ENCODE measurements at regions not wholly inside any gene's neighbourhood (a gene's known extent, or its start where the extent isn't known, plus 50 kb on each side); places are given as distances from the start of the nearest gene placed in this dataset.

GRCh38 chr11:79949574-79949973 is 508.7 kb upstream of the TENM4 start:
- no peak for TF ChIP-seq CTCF (IDR thresholded peaks at IDR 0.05; ENCODE audit: low read depth, low read length, missing input control)
- TF ChIP-seq HNF4G (IDR thresholded peaks at IDR 0.05) = no peak
- no peak for TF ChIP-seq GABPA (IDR thresholded peaks at IDR 0.05 in 1 of 2, conservative IDR thresholded peaks at IDR 0.05 in 1 of 2)
- no peak for TF ChIP-seq RXRA (IDR thresholded peaks at IDR 0.05)
- no peak for TF ChIP-seq ZBTB33 (IDR thresholded peaks at IDR 0.05)
- no peak for TF ChIP-seq SP1 (IDR thresholded peaks at IDR 0.05)
- TF ChIP-seq FOXA1 (IDR thresholded peaks at IDR 0.05) = no peak
- TF ChIP-seq EGR1 (IDR thresholded peaks at IDR 0.05; ENCODE audit: low read depth in 2 of 2) = no peak
- TF ChIP-seq JUND (IDR thresholded peaks at IDR 0.05) = no peak
- no peak for TF ChIP-seq YY1 (IDR thresholded peaks at IDR 0.05)
- no peak for TF ChIP-seq ATF3 (IDR thresholded peaks at IDR 0.05)
- no peak for TF ChIP-seq HNF4A (conservative IDR thresholded peaks at IDR 0.05)
- no peak for TF ChIP-seq FOXA2 (IDR thresholded peaks at IDR 0.05)
- no peak for TF ChIP-seq MAX (IDR thresholded peaks at IDR 0.05)
- no peak for TF ChIP-seq NR2F2 (IDR thresholded peaks at IDR 0.05)
- no peak for TF ChIP-seq TAF1 (conservative IDR thresholded peaks at IDR 0.05)
- no peak for TF ChIP-seq RAD21 (IDR thresholded peaks at IDR 0.05)
- no peak for TF ChIP-seq REST (IDR thresholded peaks at IDR 0.05)
- no peaks in the 10 kb centered on the region for H3K4me1 ChIP-seq (ENCODE audit: control insufficient read depth in 4 of 4, insufficient read depth in 4 of 4, low read length in 3 of 4)
- H3K4me3 ChIP-seq (ENCODE audit: low read depth in 1 of 3, low read length in 3 of 3) = no peak overlapping the region
- no peak overlapping the region for H3K27ac ChIP-seq (ENCODE audit: low read depth in 1 of 2, low read length in 2 of 2)
- 82% methylated on average over 2 of the region's 2 CpGs for WGBS
- DNase-seq (ENCODE audit: low spot score) = no peak
- H3K9me3 ChIP-seq (ENCODE audit: control insufficient read depth in 4 of 4, low read length in 3 of 4) = no peaks in the 10 kb centered on the region
- no peak overlapping the region for H3K9ac ChIP-seq (ENCODE audit: low read depth in 1 of 2, low read length in 2 of 2)
- H3K36me3 ChIP-seq (ENCODE audit: control insufficient read depth in 4 of 4, insufficient read depth in 3 of 4, low read depth in 1 of 4, low read length in 3 of 4) = no peaks in the 10 kb centered on the region
- peaks cover 0 to 3% (median 0%) of the 10 kb centered on the region in 4 donors for H3K27me3 ChIP-seq (ENCODE audit: control insufficient read depth in 4 of 4, insufficient read depth in 4 of 4, low read length in 3 of 4)

Data from liver (tissue), 8 donors.